NCI-H2196 (cell line): ENCODE measurements at regions not wholly inside any gene's neighbourhood (a gene's known extent, or its start where the extent isn't known, plus 50 kb on each side); places are given as distances from the start of the nearest gene placed in this dataset.
"Not testable (repeated sequence)": the region's sequence is repeated elsewhere in the genome, so short reads cannot be mapped to it uniquely, and the experiment has no call there.

Source experiments
- DNase-seq: peaks from one replicate; lab custom pipeline; 2025; ENCODE audit not compliant: unreplicated experiment; lab: John Stamatoyannopoulos, UW

DNA sequence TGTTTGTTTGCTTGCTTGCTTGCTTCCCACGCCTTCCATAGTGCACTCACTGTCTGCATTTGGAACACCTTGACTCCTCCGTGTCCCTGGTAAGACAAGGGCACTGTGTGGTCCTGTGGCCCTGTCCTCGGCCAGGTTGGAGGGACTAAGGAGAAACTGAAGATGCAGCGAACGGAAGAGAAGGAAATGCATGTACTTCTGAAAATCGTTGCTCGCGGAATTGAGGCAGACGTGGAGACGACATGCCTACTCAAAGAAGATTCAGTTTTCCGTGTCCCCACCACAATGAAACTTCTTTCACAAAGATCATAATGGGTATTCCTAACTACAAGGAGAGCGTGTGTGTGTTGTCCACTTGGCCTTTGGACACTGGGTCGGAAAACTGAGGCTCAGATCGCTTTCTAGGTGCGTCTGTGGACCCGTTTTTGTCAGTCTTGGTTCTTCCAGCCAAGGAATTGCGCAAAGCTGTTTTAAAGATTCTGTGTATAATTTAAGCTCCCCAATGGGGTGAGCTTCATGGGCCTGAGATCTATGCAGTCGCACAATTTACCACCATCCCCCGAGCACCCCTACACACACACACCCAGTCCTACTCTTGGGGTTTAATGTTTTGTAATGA is 120.4 kb upstream of the ZNF184 start:
- DNase-seq: no peak

DNA sequence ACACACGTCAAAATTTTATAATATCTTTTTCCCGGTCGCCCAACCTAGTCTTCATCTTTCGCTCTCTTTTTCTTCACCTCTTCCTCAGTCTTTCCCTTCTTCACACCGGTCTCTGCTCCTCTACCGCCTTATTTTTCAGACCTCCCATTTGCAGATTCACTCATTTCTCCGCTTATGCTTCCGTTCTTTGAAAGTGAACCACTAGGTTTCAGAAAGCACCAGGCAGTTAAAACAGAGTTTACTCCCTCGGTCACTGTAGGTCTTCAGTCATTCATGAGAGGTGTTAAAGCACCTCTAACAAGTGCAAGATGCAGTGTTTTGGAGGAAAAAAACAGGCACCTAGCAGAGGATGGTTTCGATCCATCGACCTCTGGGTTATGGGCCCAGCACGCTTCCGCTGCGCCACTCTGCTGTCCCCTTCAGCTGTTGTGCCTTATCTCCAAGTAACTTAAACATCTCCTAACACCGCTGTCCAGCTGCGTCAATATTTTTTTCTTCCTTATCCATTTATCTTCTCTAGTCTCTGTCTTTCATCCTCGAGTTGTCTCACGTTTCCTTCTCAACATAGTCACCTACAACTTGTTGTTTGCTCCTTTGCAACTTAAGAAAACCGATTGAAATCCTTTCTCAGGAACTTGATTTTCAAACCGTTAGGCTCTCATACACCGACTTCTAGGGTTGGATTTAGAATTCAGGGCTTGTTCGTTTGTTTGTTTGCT is 119.7 kb upstream of the ZNF184 start:
- no peak for DNase-seq

DNA sequence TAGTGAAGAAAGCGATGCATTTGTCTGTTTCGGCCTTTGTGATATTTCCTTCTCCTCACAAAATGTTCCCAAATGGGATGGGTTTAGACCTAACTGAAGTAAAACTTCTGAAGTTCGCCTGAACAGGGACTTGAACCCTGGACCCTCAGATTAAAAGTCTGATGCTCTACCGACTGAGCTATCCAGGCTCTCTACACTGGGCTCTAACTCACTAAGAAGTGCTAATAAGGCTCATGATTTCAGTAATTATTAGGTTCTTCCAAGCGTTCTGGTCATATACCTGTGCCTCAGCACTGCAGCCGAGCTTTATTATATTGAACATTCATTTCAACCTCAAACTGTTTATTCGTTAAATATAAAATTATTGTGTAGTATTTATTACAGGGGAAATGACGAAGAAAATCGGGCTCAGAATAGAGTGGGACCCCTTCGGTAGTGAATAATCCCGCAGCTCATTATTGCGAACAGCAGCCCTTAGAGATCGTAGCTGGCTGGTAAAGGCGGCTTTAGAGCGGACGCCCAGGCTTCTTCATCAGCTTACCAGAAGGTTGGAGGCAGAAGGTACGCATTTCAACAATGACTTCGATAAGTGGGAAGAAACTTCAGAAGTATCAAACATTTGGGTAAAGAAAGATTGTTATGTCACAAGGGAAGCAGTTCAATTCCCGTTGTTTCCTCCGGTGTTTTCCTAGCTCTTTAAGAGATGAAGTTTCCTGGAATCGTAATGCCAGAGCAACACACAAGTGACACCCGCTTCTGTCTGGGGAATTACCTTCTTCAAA is 119.0 kb upstream of the ZNF184 start:
- DNase-seq: no peak

- DNase-seq: not testable (repeated sequence)
Observed at GRCh38 chr6:27585316-27585715, 112.4 kb upstream of the ZNF184 start.

- no peak for DNase-seq
Observed at GRCh38 chr6:27584326-27584725, 111.4 kb upstream of the ZNF184 start.

DNA sequence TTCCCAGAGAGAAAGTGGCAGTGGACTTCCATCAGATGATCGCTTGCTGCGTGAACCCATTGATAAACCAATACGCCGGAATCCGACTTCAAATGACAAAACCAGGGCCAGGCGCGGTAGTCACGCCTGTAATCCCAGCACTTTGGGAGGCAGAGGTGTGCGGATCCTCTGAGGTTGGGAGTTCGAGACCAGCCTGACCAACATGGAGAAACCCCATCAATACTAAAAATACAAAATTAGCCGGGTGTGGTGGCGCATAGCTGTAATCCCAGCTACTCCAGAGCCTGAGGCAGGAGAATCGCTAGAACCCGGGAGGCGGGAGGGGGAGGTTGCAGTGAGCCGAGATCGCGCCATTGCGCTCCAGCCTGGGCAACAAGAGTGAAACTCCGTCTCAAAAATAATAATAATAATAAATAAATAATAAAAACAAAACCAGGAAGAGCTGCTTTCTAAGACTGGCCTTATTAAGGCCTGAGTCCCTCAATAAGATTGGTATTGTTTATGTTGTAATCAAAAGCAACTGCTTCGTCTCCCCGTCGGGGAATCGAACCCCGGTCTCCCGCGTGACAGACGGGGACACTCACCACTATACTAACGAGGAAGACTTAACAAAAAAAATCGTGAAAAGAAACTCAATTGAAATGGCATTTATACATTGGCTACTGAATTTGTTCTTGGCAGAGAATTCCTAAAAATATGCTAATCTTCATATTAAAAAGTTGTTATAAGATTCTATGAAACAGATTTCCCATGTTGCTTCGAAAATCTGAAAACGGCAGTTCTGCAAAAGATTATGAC is 110.2 kb upstream of the ZNF184 start:
- DNase-seq: no peak

GRCh38 chr6:27579973-27580372 is 107.1 kb upstream of the ZNF184 start:
- DNase-seq: no peak

DNA sequence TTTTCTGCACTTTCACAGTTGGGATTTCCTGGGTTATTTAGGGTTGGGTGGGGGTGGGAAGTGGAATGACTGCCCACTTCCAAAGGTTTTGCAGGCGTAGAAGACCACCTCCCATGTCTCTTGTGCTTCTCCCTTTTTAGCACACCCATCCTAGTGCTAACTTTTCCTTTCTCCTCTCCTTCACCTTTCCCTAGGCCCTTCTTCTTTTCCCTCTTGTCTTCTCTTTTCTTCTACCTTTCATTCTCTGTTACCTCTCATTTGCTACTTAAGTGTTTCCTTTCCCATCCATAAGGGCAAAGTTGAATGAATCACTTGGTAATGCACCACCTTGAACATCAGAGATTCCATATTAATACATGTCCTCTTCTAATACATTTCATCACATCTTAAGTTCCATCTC is 105.0 kb upstream of the ZNF184 start:
- DNase-seq: no peak

DNA sequence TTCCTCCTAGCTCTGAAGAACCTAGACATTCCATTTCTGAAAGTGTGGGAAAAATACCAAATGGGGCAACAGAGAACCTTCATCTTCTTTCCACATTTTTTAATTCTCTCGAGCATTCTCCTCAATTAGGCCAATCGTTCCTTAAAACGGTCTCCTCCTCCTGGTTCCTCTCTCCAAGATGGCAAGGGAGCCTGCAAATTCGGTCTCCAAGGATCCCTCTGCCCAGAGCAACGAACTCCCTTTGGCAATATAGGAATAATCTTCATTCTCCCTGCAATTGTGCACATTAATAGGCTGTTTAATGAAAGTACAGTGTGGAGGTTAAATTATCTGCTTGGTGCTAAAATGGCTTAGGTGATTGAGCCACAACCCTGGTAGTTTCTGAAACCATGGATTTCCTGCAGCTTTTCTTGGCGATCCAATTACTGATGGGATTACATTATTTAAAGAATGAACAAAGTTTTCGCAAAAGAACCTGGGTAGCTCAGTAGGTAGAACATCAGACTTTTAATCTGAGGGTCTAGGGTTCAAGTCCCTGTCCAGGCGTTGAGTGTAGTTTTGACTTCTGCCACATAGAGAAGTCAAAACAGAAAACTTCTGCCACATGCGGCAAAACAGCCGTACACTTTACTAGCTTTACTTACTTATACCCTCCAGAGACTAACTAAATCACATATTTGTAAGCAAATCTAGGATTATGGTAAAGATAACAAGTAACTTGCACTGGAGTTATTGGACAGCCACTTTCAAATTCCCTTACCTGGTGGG is 102.9 kb upstream of the ZNF184 start:
- no peak for DNase-seq

DNA sequence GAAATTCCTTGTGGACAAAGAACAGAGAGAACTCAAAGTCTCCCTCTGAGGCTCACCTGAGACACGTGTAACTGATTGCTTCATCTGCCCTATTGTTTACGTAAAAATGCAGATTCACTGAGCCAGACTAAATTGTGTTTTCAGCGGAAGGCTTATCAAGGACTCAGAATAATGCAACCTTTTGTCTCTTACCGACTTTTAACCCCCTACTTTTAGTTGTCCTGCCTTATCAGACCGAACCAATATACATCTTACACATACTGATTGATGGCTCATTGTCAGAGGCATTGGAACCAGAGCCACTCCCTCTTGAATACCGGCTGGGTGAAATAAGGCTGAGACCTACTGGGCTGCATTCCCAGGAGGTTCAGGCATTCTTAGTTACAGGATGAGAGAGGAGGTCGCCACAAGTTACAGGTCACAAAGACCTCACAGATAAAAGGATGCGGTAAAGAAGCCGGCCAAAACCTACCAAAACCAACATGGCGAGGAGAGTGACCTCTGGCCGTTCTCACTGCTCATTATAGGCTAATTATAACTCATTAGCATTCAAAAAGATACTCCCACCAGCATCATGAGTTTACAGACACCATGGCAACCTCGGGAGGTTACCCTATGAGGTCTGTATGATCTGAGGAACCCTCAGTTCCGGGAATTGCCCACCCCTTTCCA is 95.5 kb upstream of the ZNF184 start:
- no peak for DNase-seq

- no peak for DNase-seq
Observed at GRCh38 chr6:27565839-27566779, 93.2 kb upstream of the ZNF184 start.

DNA sequence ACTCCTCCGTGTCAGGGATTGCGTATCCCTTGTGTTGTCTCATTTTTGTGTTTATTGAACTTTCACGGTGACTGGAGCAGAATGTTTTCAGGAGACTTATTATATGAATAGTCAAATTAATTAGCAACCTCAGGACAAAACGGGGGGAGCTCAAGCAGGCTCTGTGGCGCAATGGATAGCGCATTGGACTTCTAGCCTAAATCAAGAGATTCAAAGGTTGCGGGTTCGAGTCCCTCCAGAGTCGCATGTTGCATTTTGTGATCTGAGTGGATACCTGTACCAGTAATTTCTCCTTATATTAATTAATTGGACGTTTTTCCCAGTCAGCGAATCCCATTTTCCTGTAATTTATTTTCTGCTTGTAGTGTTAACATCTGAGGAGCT is 89.1 kb upstream of the ZNF184 start:
- DNase-seq: no peak

DNA sequence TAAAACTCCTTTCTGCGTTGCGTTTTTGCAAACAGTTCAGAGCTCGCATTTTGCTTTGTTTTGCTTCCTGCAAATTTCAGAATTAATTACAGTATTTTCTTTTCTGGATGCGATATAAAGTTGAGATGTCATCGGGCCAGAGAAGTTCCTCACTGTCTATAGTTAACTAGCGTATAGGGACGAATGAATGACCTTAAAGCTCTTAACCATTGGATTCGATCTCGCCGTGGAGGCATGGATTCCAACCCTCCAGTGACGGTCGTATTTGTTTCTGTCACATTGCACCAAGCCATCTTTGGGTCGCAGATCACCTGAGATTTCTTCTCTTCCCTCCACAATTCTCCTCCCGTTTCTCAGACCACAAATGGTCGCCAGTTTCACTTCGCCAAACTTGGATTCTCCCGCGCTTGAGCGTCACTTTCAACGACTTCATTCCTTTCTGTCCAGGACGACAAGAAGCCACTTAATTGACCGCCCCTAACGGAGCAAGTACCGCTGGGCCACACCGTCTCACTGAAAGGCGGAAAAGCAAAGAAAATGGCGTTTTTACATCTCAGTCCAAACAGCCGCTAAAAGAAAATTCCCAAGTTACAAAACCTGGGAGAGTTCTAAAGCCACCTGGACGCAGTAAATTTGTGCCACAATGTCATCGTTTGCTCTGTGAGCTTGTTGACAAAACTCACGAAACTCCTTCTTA is 85.3 kb upstream of the ZNF184 start:
- no peak for DNase-seq

- no peak for DNase-seq
Observed at GRCh38 chr6:27556406-27556805, 83.5 kb upstream of the ZNF184 start.

- DNase-seq: no peak
Observed at GRCh38 chr6:27553123-27553904, 80.4 kb upstream of the ZNF184 start.

DNA sequence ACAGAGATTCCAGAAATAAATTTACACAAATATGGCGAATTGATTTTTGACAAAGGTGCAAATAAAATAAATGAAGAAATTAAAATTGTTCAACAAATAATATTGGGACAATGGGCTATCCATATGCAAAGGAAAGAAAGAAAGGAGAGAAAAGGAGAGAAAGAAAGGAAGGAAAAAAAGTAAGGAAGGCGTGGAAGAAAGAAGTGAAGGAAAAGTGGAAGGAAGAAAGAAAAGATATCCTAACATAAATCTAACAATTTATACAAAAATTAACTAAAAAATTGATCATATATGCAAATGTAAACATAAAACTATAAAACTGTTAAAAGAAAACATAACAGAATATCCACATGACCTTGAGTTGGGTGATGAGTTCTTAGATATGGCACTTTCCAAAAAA is 78.7 kb upstream of the ZNF184 start:
- DNase-seq: no peak

DNA sequence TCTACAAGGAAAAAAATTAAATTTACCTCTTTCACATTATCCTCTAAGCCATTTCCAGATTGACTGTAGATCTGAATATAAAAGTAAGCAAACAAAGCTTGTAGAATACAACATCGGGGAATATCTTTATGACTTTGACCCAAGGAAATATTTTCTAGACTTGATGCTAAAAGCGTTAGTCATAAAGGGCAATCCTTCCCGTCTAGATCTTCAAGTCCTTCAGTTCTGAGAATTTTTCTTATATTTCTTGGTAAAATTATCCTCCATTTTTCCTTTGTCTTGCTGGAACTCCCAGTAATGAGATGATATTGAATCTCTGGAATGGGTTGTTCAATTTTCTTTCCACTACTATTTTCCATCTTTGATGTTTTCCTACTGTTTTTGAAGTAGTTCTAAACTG is 77.8 kb upstream of the ZNF184 start:
- DNase-seq: no peak

GRCh38 chr6:27549241-27549598 is 76.3 kb upstream of the ZNF184 start:
- DNase-seq: not testable (repeated sequence)
